Sigmoid colon (tissue), 6 donors: ENCODE measurements at regions not wholly inside any gene's neighbourhood (a gene's known extent, or its start where the extent isn't known, plus 50 kb on each side); places are given as distances from the start of the nearest gene placed in this dataset.

Experiments
- DNase-seq: peaks from one replicate; pipeline ENCODE4 v3.0.0-alpha.2; 2019
- H3K27ac ChIP-seq, 4 donors: fragments of 200-600 bp; sonication (generic); one replicate each; pipeline ENCODE4 v1.5.1; 2016 to 2019; ENCODE audit warnings: mild to moderate bottlenecking in 1 of 4
- H3K27me3 ChIP-seq, 3 donors: fragments of 200-600 bp; sonication (generic); one replicate each; pipeline ENCODE4 v1.5.1; 2019; ENCODE audit warnings: mild to moderate bottlenecking in 1 of 3
- H3K36me3 ChIP-seq, 4 donors: fragments of 200-600 bp; sonication (generic); one replicate each; pipeline ENCODE4 v1.5.1; 2016 to 2019
- H3K4me1 ChIP-seq, 4 donors: fragments of 200-600 bp; sonication (generic); one replicate each; pipeline ENCODE4 v1.5.1; 2017 to 2019
- H3K4me3 ChIP-seq, 4 donors: fragments of 200-600 bp; sonication (generic); one replicate each; pipeline ENCODE4 v1.5.1; 2017 to 2019; ENCODE audit warnings: mild to moderate bottlenecking in 2 of 4, moderate library complexity in 1 of 4
- H3K9me3 ChIP-seq, 4 donors: fragments of 200-600 bp in 3 of 4; sonication (generic) in 3 of 4; one replicate each; pipeline versions ENCODE4 v1.5.1 to v1.6.1; 2013 to 2019
- CTCF ChIP-seq, 4 experiments: fragments of 450-650 bp in 3 of 4; fragments of 200-600 bp in 1 of 4; IDR thresholded peaks; one replicate each; pipeline ENCODE4 v1.5.1; 2016 to 2019; ENCODE audit warnings: antibody characterized with exemption in 4 of 4, mild to moderate bottlenecking in 3 of 4, moderate library complexity in 2 of 4
- EP300 ChIP-seq, 4 donors: sonication (generic); formaldehyde crosslinking; IDR thresholded peaks; one replicate each; pipeline ENCODE4 v1.6.1; 2017; ENCODE audit warnings: antibody characterized with exemption in 4 of 4
- POLR2A ChIP-seq, 2 donors: fragments of 450-650 bp; IDR thresholded peaks; one replicate each; pipeline ENCODE4 v1.6.1; 2016; ENCODE audit warnings: antibody characterized with exemption in 2 of 2, mild to moderate bottlenecking in 2 of 2, moderate library complexity in 2 of 2
- POLR2AphosphoS5 ChIP-seq, 4 donors: sonication (generic); formaldehyde crosslinking; IDR thresholded peaks; one replicate each; pipeline ENCODE4 v1.6.1; 2017; ENCODE audit warnings: antibody characterized with exemption in 4 of 4
- WGBS, 2 donors: extraction: QIAGEN DNeasy Blood & Tissue Kit; methylation state at CpG; one replicate each; pipeline ENCODE4 v1.1.7; 2013; 5-methylcytosine and 5-hydroxymethylcytosine counted together
- intact Hi-C: fragments of 100-400 bp; cut with DNase I; formaldehyde crosslinking; loops from one replicate; pipeline ENCODE4 v1.15.1; 2023
- donor health status: healthy with polysubstance abuse.
- donor health status: healthy.

GRCh38 chr18:51941999-51942398 is 398.0 kb upstream of the DCC start:
- H3K27ac ChIP-seq: no peak overlapping the region
- DNase-seq: no peak
- no peaks in the 10 kb centered on the region for H3K9me3 ChIP-seq
- WGBS, 2 donors: 52 to 61% methylated on average over 2 of the region's 2 CpGs
- no peaks in the 10 kb centered on the region for H3K36me3 ChIP-seq
- no peak overlapping the region for H3K4me3 ChIP-seq
- intact Hi-C loops: no loop called here
- TF ChIP-seq CTCF (IDR thresholded peaks at IDR 0.05) (no peak), POLR2A (IDR thresholded peaks at IDR 0.05) (no peak), POLR2AphosphoS5 (IDR thresholded peaks at IDR 0.05) (no peak), EP300 (IDR thresholded peaks at IDR 0.05) (no peak)
- no peaks in the 10 kb centered on the region for H3K4me1 ChIP-seq
- H3K27me3 ChIP-seq: no peaks in the 10 kb centered on the region

GRCh38 chr18:51943281-51943680 is 396.7 kb upstream of the DCC start:
- WGBS, 2 donors: 65 to 80% methylated on average over 1 of the region's 1 CpG

GRCh38 chr18:51946946-51947345 is 393.1 kb upstream of the DCC start:
- intact Hi-C loops: no loop called here
- H3K9me3 ChIP-seq: no peaks in the 10 kb centered on the region
- no peak for TF ChIP-seq POLR2AphosphoS5 (IDR thresholded peaks at IDR 0.05)
- TF ChIP-seq POLR2A (IDR thresholded peaks at IDR 0.05): no peak
- TF ChIP-seq EP300 (IDR thresholded peaks at IDR 0.05): no peak
- TF ChIP-seq CTCF (IDR thresholded peaks at IDR 0.05): no peak
- H3K27me3 ChIP-seq: no peaks in the 10 kb centered on the region
- no peak overlapping the region for H3K4me3 ChIP-seq
- DNase-seq: no peak
- H3K27ac ChIP-seq: no peak overlapping the region
- no peaks in the 10 kb centered on the region for H3K4me1 ChIP-seq
- 57 to 77% methylated on average over 4 of the region's 4 CpGs for WGBS, 2 donors
- no peaks in the 10 kb centered on the region for H3K36me3 ChIP-seq

More at GRCh38 chr18:51943281-51943680, 396.7 kb upstream of the DCC start:
- no peak overlapping the region for H3K27ac ChIP-seq
- H3K27me3 ChIP-seq: no peaks in the 10 kb centered on the region
- H3K4me3 ChIP-seq: no peak overlapping the region
- no peaks in the 10 kb centered on the region for H3K4me1 ChIP-seq
- intact Hi-C loops: no loop called here
- DNase-seq: no peak
- no peaks in the 10 kb centered on the region for H3K9me3 ChIP-seq
- no peaks in the 10 kb centered on the region for H3K36me3 ChIP-seq
- TF ChIP-seq POLR2A (IDR thresholded peaks at IDR 0.05) (no peak), EP300 (IDR thresholded peaks at IDR 0.05) (no peak), CTCF (IDR thresholded peaks at IDR 0.05) (no peak), POLR2AphosphoS5 (IDR thresholded peaks at IDR 0.05) (no peak)

DNA sequence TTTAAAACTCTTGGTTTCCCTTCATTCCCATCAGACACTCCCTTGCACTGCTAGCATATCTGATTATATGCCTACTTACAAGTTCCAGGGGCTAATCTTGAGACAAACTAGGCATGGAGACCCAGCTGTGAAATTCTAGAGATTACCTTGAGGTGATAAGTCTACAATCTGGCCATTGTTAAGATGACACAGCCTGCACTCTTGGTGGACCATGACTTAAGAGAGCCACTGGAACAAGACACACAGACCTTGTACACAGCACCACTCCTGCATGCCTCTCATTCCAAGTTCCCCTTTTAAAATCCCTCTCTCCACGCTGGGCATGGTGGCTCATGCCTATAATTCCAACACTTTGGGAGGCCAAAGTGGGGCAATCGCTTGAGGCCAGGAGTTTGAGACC is 387.2 kb upstream of the DCC start:
- H3K4me1 ChIP-seq: no peaks in the 10 kb centered on the region
- TF ChIP-seq POLR2A (IDR thresholded peaks at IDR 0.05): no peak
- TF ChIP-seq POLR2AphosphoS5 (IDR thresholded peaks at IDR 0.05): no peak
- TF ChIP-seq EP300 (IDR thresholded peaks at IDR 0.05): no peak
- TF ChIP-seq CTCF (IDR thresholded peaks at IDR 0.05): no peak
- WGBS, 2 donors: 67 to 74% methylated on average over 2 of the region's 2 CpGs

GRCh38 chr18:51953521-51953920 is 386.5 kb upstream of the DCC start:
- TF ChIP-seq POLR2A (IDR thresholded peaks at IDR 0.05): no peak
- no peak for TF ChIP-seq EP300 (IDR thresholded peaks at IDR 0.05)
- TF ChIP-seq POLR2AphosphoS5 (IDR thresholded peaks at IDR 0.05): no peak
- no peak for TF ChIP-seq CTCF (IDR thresholded peaks at IDR 0.05)
- H3K27me3 ChIP-seq: no peaks in the 10 kb centered on the region
- no peak overlapping the region for H3K27ac ChIP-seq
- intact Hi-C loops: no loop called here
- H3K4me3 ChIP-seq: no peak overlapping the region
- H3K36me3 ChIP-seq: no peaks in the 10 kb centered on the region
- no peak for DNase-seq
- no peaks in the 10 kb centered on the region for H3K9me3 ChIP-seq
- H3K4me1 ChIP-seq: no peaks in the 10 kb centered on the region
- 66 to 70% methylated on average over 3 of the region's 3 CpGs for WGBS, 2 donors

More for the DNA sequence above, 387.2 kb upstream of the DCC start:
- DNase-seq: no peak
- Histone ChIP-seq H3K4me3 (no peak overlapping the region), H3K27me3 (no peaks in the 10 kb centered on the region), H3K27ac (no peak overlapping the region), H3K9me3 (no peaks in the 10 kb centered on the region), H3K36me3 (no peaks in the 10 kb centered on the region)
- intact Hi-C loops: no loop called here
